ENCODE measurements at regions not wholly inside any gene's neighbourhood (a gene's known extent, or its start where the extent isn't known, plus 50 kb on each side); places are given as distances from the start of the nearest gene placed in this dataset.

DNA sequence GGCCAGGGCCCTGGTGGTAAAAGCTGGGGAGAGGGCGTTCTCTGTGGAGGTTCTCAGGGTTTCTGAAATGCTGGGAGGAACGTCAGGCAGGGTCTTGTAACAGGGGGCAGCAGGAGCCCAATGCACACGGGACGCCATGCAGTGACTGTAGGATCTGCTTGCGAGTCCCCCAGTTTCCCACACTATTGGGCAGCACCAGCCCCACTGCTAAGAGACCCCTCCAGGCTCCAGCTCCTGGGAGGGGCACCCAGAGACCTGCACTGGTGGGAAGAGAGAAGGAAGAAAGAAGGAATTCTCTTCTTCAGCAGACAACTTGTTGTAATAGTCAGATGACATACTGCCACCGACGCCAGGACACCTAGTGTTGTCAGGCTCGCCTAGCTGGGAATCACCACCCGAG is 55.2 kb upstream of the RNF7 start:
- no peak for DNase-seq (ENCODE audit: low spot score in 2 of 2, unreplicated experiment in 2 of 2)
- Mint-ChIP-seq H3K9me3 (peaks cover 9% of the 10 kb centered on the region), H3K4me1 (peaks cover 13% of the 10 kb centered on the region), H3K36me3 (no peaks in the 10 kb centered on the region), H3K27me3 (ENCODE audit: low read depth) (no peaks in the 10 kb centered on the region), H3K4me3 (no peak overlapping the region), H3K27ac (no peak overlapping the region)
- TF ChIP-seq, protein P1, sequence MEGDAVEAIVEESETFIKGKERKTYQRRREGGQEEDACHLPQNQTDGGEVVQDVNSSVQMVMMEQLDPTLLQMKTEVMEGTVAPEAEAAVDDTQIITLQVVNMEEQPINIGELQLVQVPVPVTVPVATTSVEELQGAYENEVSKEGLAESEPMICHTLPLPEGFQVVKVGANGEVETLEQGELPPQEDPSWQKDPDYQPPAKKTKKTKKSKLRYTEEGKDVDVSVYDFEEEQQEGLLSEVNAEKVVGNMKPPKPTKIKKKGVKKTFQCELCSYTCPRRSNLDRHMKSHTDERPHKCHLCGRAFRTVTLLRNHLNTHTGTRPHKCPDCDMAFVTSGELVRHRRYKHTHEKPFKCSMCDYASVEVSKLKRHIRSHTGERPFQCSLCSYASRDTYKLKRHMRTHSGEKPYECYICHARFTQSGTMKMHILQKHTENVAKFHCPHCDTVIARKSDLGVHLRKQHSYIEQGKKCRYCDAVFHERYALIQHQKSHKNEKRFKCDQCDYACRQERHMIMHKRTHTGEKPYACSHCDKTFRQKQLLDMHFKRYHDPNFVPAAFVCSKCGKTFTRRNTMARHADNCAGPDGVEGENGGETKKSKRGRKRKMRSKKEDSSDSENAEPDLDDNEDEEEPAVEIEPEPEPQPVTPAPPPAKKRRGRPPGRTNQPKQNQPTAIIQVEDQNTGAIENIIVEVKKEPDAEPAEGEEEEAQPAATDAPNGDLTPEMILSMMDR (IDR thresholded peaks at IDR 0.05; ENCODE audit: unreplicated experiment) = no peak

DNA sequence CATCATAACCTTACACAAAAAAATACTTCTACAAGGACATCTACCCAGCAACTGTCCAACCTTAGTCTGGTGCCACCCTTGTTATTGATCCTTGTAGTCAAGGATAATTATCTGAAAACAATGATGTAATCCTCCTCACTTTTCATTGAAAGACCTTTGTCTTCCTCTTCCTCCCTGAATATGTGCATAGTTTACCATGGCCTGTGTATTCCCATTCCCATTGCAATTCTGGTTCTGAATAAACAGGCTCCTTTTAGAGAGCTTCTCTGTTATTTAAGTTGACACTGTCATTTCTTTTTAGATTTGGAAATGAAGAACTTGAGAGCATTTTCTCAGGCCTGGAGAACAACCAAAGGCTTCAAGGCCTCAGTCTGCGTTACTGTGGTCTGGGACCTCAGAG is 53.3 kb upstream of the RNF7 start:
- no peak for DNase-seq (ENCODE audit: low spot score in 2 of 2, unreplicated experiment in 2 of 2)
- no peak overlapping the region for H3K4me3 Mint-ChIP-seq
- H3K9me3 Mint-ChIP-seq = peaks cover 2% of the 10 kb centered on the region
- no peaks in the 10 kb centered on the region for H3K36me3 Mint-ChIP-seq
- no peak overlapping the region for H3K27ac Mint-ChIP-seq
- TF ChIP-seq, protein P1 (IDR thresholded peaks at IDR 0.05; ENCODE audit: unreplicated experiment) = no peak
- H3K27me3 Mint-ChIP-seq (ENCODE audit: low read depth) = no peaks in the 10 kb centered on the region
- H3K4me1 Mint-ChIP-seq = peaks cover 13% of the 10 kb centered on the region

DNA sequence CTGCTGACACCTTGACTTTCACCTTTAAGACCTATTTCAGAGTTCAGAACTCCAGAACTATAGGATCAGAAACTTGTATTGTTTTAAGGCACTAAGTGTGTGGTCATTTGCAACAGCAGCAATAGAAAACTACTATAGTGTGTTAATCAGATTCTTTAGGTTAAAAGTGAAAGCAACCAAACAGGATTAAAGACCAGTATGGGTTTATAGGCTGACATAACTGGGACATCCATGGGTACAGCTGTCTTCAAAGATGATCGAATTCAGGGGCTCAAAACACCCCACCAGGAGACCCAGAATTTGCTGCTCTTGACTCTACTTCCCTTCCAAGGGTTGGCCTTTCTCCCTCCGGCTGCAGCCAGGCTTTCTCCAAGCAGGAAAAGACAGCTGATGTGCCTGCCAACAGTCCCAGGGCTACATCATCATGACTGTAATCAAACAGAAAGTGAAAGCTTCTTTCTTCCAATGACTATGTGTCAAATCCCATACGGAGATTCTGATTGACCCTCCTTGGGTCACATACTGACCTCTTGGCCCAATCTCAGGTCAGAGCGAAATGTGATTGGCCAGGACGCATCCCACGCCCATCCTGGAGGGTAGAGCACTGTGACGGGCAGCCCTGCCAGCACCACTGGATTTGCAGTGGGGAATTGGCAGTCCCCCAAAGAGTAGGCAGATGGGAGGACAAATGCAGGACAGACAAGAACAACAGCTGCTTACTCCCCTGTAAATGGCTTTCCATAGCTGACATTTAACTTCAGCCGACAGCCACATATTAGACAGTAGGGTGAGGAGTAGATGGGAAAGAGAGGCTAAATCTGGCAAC is 51.4 kb upstream of the RNF7 start:
- TF ChIP-seq, protein P1 (IDR thresholded peaks at IDR 0.05; ENCODE audit: unreplicated experiment) = no peak
- Mint-ChIP-seq H3K9me3 (no peaks in the 10 kb centered on the region), H3K4me3 (no peak overlapping the region), H3K36me3 (no peaks in the 10 kb centered on the region), H3K4me1 (peaks cover 4% of the 10 kb centered on the region), H3K27me3 (ENCODE audit: low read depth) (no peaks in the 10 kb centered on the region), H3K27ac (no peak overlapping the region)
- no peak for DNase-seq (ENCODE audit: low spot score in 2 of 2, unreplicated experiment in 2 of 2)
